Stimulated activated CD8-positive, alpha-beta memory T cell treated with anti-CD3 and anti-CD28 coated beads, Interleukin-7, amount 100 ng/mL, for 4 hours (primary cell): ENCODE measurements at regions not wholly inside any gene's neighbourhood (a gene's known extent, or its start where the extent isn't known, plus 50 kb on each side); places are given as distances from the start of the nearest gene placed in this dataset.

Experiments used
- DNase-seq, 2 donors: peaks; one replicate each; pipeline ENCODE4 v3.0.0-alpha.2; 2020; ENCODE audit warnings: low read depth in 2 of 2

GRCh38 chr3:174776636-174777035, 82.5 kb upstream of the NAALADL2 start:
- no peak for DNase-seq

DNA sequence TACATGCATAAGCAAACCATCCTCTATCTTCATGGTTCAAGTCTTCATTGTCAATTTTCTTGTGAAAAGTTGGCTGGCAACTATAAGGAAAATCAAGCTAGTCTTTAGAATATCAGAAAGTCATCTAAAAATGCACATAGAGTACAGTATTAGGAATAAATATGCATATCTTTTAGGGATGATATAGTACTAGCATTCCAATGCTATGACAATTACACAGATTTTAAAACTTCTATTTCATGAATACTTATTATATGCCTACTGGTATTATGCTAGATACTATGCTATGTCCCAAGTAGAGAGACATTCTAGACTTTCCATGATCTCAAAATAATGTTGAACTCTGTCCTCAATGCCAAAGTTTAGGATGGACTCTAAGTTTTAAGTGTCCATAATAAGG, 81.3 kb upstream of the NAALADL2 start:
- DNase-seq = no peak

DNA sequence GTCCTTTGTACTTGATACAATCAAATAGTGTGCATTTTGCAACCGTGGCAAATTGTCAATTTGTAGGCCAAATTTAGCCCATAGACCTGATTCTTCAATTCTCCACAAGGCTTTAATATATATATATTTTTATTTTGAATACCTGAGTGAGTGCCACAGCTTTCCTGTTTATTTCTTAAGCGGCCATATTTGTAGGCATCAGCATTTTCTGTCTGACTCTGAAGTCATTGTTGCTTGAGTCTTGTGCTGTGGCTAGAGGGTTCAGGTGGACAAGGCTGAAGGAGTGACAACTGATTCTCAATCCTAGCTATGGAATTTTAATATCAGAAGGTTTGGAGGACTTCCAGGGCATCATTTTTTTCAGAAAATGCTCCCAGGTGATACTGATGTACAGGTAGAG, 75.6 kb upstream of the NAALADL2 start:
- no peak for DNase-seq

DNA sequence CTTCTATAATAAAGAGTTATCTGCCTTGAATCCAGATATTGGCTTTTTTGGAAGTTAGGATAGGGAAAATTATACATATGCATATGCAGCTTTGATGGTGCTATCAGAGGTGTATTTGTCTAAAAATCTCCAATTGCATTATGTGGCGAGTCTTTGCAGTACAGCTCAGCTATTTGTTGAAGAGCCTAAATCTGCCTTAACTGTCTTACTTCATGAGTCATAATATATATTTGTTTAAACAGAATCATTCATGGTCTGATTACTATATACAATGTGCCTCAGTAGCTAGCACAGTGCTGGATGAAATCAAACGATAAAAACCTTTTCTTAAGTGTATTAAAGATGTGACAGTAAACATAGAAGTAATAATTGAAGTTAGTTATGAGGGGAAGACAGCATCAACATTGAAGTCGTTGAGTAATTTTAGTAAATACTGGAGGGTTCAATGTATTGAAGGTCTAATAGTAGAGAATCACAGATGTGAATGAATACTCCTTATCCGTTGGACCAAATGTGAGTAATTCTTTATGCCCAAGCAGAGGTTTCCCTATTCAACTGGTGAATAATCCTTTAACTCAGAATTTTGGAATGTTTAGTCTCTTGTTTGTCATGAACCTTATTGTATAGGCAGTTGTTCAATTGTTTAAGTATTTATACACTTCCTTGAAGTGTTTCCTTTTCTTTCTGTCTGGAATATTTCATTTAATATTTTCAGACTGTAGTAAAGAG, 74.8 kb upstream of the NAALADL2 start:
- no peak for DNase-seq

DNA sequence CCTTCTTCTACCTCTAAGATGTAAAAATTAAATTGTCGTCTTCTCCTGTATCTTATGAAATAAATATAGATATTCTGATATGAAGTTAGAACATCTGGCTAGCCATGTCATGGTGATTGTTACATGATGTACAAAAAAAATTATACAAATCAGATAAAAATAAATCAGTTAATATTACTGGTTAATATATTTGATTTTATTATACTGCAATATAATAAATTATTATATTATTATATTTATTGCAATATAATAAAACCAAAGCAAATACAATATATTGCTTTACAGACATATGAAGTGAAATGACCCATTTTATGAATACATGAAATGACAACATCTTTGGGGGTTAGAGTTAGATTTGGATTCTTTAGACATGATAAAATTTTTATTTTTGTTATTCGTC, 72.3 kb upstream of the NAALADL2 start:
- DNase-seq = no peak

GRCh38 chr3:174791161-174791560, 68.0 kb upstream of the NAALADL2 start:
- no peak for DNase-seq

DNA sequence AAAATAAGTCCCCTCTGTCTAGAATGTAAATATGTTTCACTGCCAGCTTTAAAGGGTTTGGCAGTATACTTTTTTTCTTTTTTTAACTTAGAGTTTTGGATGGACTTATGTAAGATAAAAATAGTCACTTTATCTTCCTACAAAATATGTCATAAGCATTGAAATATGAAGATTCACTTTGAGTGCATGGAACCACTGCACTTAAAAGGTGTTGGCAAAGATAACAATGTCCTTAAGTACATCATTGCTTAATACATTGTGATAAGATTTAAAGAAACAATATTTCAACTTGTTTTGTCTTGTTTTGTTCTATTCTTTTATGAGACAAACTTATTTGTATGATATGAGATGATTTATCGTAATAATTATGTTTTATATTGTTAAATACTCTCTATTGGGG, 66.3 kb upstream of the NAALADL2 start:
- no peak for DNase-seq
